GM21717 (cell line): ENCODE measurements at regions not wholly inside any gene's neighbourhood (a gene's known extent, or its start where the extent isn't known, plus 50 kb on each side); places are given as distances from the start of the nearest gene placed in this dataset.
"Not testable (repeated sequence)": the region's sequence is repeated elsewhere in the genome, so short reads cannot be mapped to it uniquely, and the experiment has no call there.

ENCODE experiments used
- ATAC-seq: cut with Tn5 transposase; IDR thresholded peaks from one replicate; pipeline ENCODE4 v1.9.1; 2021; ENCODE audit warnings: mild to moderate bottlenecking, moderate library complexity; ENCODE audit not compliant: unreplicated experiment

DNA sequence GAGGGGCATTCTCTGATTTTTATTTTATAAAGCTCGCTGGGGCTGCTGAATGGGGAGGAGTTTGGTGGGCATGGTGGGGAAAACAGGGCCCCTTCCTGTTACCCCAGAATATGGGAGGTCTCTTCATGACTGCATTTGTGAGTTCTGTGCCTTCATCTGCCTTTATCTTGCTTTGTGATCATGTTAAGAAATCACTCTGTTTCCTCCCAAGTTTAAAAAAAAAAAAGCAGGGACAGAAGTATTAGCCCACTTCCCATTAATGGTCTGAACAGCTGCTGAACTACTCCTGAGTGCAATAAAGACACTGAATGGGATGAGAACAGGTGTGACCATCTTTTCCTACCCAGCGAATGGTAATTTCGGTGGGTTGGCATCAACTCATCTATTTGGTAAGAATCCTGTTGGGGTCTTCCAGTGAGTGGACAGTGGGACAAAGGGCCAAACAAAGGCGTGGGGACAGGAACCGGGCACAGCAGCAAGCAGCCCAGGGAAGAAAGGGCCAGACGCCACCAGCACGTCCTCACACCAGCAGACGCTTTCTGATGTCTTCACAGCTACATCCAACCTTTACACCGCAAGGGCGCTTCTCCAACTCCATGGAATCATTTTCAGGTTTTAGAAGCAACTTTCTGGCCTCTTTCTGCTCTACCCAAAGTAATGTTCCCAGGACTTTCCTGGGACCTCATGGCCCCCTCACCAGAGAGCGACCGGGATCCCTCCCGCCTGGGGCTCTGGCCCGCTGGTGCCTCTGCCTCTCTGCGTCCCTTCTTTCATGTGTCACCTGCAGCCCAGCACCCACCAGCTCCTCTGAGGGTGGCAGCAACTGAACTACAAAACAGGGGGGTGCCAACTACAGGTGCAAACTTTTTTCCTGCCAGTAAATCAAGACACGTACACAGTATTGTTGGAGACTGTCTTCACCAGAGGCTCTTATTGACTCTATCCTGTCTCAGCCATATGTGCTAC, 160.2 kb downstream of the ADSS2 start:
- ATAC-seq = no peak

- no peak for ATAC-seq
Observed at GRCh38 chr1:244294599-244295224, 157.0 kb downstream of the ADSS2 start.

DNA sequence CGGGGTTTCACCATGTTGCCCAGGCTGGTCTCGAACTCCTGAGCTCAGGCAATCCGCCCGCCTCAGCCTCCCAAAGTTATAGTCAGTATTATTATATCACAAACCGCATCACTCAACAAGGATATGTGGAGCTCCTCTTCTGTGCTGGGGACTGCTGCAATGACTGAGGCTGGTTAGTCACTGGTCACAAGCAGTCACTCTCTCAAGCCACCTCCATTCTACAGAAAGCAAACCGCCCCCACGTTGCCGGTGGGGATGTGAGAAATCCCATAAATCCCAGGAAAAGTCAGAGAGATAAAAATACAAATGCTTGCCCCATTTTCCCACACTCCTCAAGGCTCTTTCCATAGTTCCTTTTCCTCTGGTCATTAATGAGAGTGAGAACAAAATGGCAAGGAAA, 155.7 kb downstream of the ADSS2 start:
- ATAC-seq = no peak

GRCh38 chr1:244296447-244296846, 155.3 kb downstream of the ADSS2 start:
- no peak for ATAC-seq

DNA sequence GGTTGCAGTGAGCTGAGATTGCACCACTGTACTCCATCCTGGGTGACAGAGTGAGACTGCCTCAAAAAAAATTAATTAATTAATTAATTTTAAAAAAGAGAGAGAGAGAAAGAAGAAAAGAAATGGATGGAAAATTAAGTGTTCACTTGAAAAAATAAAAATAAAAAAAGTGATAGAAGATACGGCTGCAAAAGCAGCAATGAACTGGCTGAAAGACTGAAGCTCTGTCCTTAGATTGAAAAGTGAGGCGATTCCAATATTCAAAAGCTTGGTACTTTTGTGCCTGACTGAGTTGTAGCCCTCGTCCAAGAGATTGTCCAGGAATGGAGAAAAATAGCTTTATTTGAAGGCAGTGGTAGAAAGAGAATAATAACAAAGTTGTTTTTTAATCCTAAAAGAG, 154.6 kb downstream of the ADSS2 start:
- no peak for ATAC-seq

DNA sequence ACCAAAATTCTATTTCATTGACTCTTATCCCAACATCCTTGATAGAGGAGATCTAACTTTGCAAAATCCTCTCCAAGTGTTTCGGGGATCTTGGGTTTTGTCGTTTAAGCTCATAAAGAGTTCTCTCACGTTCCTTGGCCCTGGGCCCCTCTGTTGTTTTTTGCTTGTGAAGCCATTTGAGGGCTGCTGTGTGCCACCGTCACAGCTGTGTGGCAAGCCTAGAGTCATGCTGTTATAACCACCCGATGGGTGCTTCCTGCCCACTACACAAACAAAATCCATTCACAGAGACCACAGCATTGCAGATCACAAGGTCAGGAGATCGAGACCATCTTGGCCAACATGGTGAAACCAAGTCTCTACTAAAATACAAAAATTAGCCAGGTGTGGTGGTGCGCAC, 154.1 kb downstream of the ADSS2 start:
- ATAC-seq = no peak

DNA sequence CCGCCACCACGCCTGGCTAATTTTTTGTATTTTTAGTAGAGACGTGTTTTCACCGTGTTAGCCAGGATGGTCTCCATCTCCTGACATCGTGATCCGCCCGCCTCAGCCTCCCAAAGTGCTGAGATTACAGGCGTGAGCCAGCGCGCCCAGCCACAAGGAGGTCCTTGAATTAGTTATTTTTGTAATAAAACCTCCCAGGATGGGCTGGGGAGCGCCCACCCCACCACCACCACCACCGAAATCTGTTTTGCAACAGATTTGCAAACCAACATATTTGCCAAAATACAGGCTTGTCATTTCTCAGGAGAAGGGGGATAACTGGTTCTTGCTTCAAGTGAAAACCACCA, 151.7 kb downstream of the ADSS2 start:
- not testable (repeated sequence) for ATAC-seq

DNA sequence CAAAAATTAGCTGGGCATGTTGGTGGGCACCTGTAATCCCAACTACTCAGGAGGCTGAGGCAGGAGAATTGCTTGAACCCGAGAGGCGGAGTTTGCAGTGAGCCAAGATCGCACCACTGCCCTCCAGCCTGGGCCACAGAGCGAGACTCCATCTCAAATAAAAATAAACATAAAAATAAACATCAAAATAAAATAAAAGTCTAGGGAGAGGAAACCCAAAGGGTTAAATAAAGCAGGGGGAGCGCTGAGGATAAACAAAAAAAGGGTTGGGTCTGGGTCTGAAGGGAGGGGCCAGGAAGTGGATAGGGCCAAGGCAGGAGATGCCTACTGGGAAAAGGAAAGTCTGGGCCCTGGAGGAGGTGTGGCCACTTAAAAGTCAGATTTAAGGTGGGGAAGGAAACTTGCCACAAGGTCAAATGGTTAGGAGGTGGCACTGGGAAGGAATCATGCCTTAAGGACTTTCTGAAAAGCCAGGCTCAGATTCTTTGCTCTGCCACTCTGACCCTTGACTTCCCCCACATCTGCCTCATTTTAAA, 150.0 kb downstream of the ADSS2 start:
- no peak for ATAC-seq

- ATAC-seq = no peak
Observed at GRCh38 chr1:244302876-244303609, 148.7 kb downstream of the ADSS2 start.

DNA sequence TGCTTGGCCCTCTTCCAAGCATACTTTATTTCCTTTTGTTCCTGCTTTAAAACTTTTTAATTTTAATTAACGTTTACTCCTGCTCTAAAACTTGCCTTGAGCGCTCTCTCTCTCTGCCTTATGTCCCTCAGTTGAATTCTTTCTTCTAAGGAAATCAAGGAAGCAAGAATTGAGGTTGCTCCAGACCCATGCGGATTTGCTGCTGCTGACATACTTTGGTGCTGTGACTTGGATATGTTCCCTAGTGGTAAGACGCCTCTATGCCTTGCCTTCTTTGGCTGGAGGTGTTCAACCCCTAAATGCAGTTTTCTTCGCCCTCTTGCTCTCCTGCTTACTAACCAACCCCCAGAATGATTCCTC, 148.1 kb downstream of the ADSS2 start:
- ATAC-seq = no peak

DNA sequence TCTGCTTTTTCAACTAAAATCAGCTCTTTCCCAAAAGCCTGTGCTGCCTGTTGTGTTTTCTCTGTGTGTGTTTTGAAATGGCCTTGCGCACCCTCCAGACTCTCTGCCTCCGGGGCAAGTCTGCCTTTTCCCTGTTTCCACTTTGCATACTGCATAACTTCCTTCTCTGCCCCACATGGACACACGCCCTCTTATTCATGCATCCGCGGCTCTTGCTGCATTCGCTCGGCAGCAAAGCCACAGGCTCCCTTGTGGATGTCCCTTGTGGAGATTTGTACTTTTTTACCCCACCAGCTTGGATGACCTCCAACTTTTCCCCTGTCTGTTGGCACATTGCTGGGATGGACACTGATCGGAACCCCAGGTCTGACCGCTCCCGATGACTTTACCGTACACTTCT, 147.6 kb downstream of the ADSS2 start:
- no peak for ATAC-seq

DNA sequence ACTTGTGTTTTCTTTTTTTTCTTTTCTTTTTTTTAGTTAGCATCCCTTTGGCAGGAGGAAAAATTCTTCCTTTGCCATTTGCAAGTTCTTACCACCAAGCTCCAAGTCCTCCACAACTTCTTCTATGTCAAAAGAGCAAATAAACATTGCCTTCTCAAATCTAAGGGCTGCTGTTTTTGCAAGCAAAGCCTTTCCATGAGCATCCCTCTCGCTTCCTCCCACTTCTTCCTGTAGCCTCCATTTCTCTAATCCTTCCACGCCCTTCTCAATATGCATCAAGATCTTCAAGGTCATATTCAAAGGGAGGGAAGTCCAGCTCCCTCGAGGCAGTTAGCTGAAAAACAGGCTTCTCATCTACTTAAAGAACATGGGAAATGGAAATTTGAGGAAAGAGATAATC, 147.1 kb downstream of the ADSS2 start:
- ATAC-seq = no peak

DNA sequence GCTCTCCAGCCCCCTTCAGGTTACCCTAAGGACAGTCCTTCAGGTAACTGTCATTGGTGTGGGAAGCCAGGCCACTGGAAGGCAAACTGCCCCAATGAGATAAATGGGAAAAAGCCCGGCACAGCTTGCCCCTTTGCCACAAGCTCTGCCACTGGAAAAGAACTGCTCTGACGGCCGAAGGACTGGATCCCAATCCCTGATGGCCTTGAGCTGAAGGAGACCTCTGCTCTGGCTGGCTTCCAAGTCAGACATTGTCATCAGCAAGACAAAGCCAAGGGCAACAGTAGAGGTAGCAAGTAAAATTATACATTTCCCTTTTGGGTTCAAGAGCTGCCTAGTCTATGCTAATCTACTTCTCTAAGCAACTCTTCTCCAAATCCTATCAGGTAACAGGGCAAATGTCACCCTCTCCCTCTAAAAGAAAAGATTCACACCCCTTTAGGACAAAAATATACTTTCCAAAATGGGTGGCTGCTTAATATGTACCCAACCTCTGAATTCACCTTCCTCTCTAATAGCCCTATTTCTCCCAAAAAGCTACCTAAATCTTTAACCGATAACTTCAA, 145.8 kb downstream of the ADSS2 start:
- ATAC-seq = no peak

DNA sequence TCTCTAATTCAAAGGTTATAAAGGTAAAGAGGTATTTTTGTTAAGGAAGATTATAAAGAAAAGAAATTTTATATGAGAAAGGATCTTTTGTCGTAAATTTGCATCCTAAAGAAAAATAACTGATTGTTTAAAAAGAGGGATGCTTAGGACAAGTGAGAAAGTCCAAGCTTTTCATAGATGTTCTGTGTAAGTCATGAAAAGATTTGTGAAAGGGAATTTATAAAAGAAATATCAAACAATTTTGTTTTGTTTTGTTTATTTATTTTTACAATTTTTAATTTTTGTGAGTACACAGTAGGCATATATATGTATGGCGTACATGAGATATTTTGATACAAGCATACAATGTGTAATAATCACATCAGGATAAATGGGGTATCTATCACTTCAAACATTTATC, 145.2 kb downstream of the ADSS2 start:
- no peak for ATAC-seq

DNA sequence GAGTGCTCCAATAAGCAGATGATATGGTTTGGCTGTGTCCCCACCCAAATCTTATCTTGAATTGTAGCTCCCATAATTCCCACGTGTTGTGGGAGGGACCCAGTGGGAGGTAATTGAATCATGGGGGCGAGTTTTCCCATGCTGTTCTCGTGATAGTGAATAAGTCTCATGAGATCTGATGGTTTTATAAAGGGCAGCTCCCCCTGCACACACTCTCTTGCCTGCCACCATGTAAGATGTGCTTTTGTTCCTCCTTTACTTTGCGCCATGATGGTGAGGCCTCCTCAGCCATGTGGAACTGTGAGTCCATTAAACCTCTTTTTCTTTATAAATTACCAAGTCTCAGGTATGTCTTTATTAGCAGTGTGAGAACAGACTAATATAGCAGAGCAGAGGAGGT, 142.5 kb downstream of the ADSS2 start:
- not testable (repeated sequence) for ATAC-seq

DNA sequence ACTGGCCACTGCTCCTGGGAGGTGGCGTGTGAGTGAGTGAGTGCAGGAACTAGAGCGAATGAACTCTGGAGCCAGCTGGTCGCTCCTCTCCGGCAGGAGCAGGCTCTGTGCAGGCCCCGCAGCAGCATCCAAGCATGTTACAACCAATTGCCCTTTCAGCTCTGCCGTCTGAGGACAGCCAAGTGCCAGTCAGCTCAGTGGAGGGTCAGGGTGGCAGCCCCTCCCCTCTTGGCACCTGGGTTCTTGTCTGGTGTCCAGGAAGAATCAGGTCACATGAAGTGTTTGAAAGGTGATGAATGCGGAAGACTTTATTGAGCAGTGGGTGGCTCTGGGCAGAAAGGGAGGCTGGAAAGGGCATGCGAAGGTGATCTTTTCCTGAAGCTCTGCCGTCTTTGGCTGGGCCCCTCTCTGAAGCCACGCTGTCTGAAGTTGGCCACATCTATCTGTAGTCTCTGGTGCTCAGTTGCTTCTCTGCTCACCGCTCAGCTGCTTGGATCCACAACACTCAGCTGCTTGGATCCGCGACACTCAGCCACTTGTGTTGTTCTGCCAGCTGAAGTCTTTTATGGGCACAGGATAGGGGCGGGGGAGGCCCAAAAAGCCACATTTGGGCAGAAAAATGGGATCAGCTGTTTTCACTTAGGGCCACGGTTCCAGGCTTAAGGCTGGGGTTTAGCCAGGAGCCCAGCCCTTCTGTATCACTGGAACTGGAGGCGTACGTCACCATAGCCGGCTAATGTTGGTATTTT, 139.8 kb downstream of the ADSS2 start:
- ATAC-seq = no peak

DNA sequence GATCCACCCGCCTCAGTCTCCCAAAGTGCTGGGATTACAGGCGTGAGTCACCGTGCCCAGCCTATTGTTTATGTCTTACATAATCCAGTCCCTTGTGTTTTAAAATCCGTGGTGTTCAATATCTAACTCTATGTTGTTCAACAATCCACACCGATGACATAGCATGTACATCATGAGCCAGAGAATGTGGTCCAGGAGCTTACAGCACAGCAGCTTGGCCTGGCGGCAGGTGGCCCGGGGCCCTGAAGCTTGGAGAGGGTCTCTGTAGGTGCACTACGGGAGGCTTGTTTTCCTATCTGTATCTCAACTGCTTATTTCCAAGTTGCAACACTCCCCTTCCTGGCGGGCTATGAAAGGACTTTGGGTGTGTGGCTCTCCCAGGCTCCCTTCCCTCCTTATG, 138.4 kb downstream of the ADSS2 start:
- no peak for ATAC-seq

DNA sequence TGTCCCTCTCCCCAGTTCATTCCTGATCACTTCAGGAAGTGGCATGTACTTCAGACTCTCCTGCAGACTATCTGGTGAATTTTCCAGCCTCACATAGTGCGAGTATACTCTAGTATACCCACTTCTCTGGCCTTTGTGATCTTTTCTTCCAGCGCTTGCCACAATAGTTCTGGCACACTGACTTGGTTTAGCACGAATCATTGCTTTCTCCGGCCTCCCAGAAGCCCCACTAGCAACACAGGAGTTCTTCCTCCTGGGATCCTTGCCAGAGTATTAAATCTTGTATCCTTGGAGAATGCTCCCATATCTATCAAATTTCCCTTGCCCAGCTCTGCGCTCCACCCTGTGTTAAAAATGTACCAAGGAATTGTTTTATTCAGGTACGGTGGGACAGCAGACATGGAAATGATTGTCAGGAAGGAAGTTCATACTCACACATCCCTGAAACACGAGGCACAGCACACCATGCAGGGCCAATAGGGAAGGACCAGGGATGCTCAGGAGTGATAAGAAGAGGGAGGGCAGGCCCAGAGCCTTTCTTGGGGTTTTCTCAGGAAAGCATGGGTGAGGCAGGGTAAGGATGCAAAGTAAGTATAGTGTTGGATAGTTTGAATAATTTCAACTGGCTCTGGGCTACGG, 136.7 kb downstream of the ADSS2 start:
- no peak for ATAC-seq

GRCh38 chr1:244315996-244316395, 135.7 kb downstream of the ADSS2 start:
- ATAC-seq = no peak

DNA sequence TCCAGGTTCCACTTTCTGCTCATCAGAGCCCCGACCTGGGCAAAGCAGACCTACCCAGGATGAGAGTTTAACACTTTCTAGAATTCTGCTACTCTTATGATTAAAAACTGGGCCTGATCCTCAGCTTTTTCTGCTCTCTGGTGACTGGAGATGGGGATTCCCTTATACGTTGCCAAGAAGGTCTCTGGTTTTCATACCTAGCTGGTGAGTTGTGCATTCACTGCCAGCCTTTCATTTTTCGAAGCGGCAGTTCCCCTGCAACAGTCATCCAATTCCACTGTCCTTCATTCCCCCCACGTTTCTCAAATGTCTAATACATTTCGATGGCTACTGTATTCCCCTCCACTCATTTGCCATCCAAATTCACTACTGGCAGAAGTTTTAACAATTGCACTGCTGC, 135.3 kb downstream of the ADSS2 start:
- no peak for ATAC-seq
